ENCODE measurements at regions not wholly inside any gene's neighbourhood (a gene's known extent, or its start where the extent isn't known, plus 50 kb on each side); places are given as distances from the start of the nearest gene placed in this dataset.

DNA sequence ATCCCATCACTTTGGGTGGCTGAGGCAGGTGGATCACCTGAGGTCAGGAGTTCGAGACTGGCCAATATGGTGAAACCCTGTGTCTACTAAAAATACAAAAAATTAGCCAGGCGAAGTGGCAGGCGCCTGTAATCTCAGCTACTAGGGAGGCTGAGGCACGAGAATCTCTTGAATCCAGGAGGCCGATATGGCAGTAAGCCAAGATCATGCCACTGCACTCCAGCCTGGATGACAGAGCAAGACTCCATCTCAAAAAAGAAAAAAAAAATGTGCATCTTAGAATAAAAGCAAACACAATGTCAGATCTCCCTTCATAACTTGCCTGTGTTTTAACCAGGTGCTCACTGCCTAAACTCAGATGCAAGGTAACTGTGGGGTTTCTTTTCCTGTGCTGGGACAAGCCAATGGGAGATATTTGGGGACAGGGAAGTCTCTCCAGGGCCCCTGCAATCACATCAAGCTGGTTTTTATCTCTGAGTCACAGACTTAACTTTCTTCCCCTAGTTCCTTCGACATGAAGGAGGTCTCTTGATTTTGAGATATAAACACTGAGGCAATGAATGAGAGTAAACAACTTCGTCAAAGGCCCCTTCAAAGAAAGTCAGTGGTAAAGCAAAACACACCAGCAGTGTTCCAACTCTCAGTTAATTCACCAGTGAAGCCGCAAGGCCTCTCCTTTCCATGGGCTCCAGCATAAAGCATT, 99.1 kb downstream of the SNX18 start:
- no peak for TF ChIP-seq CTCF (IDR thresholded peaks at IDR 0.05; ENCODE audit: low read depth, low read length)
- no peak for TF ChIP-seq EZH2phosphoT487 (IDR thresholded peaks at IDR 0.05; ENCODE audit: low read depth)

All from OCI-LY3 (cell line).